B cell (primary cell): ENCODE measurements at regions not wholly inside any gene's neighbourhood (a gene's known extent, or its start where the extent isn't known, plus 50 kb on each side); places are given as distances from the start of the nearest gene placed in this dataset.

Source experiments
- ATAC-seq: fragments of 200-7000 bp; cut with Tn5 transposase; one replicate; pipeline ENCODE4 v1.10.0; 2021; ENCODE audit warnings: low read depth, mild to moderate bottlenecking, moderate number of reproducible peaks, moderate library complexity
- CTCF ChIA-PET: fragments of 350-600 bp; sonication (Branson Sonifier 250); formaldehyde crosslinking; loops from one replicate; lab custom pipeline; 2021; ENCODE audit warnings: antibody characterized with exemption, inconsistent platforms; lab: Charles Lee
- POLR2A ChIA-PET: fragments of 350-600 bp; sonication (Branson Sonifier 250); formaldehyde crosslinking; loops from one replicate; lab custom pipeline; 2021; ENCODE audit warnings: antibody characterized with exemption; lab: Charles Lee
- DNase-seq: peaks from one replicate; pipeline ENCODE4 v3.0.0; 2013
- H2AFZ ChIP-seq: 2 replicates; pipeline ENCODE4 v1.6.1; 2012; ENCODE audit warnings: mild to moderate bottlenecking, low read depth, low read length; ENCODE audit not compliant: insufficient read depth, poor library complexity, severe bottlenecking
- H3K27ac ChIP-seq, 2 donors: 1 replicate in 1 of 2; 2 replicates in 1 of 2; pipeline ENCODE4 v1.5.1; 2012 to 2013; ENCODE audit warnings: low read length in 2 of 2, mild to moderate bottlenecking in 2 of 2, moderate library complexity in 1 of 2
- H3K27me3 ChIP-seq, 4 experiments: fragments of 200-600 bp in 1 of 4; sonication (generic) in 1 of 4; replicated peaks in 1 of 4; 1 replicate in 2 of 4; 2 replicates in 2 of 4; pipeline versions ENCODE4 v1.6.1 to v1.7.0; 2013 to 2016; ENCODE audit warnings: low read length in 3 of 4, mild to moderate bottlenecking in 2 of 4, mixed read lengths in 1 of 4, moderate library complexity in 1 of 4; ENCODE audit not compliant: insufficient read depth in 4 of 4, control insufficient read depth in 3 of 4; ENCODE audit errors: control extremely low read depth in 1 of 4
- H3K36me3 ChIP-seq, 2 experiments: replicated peaks in 1 of 2; 1 replicate in 1 of 2; 2 replicates in 1 of 2; pipeline versions ENCODE4 v1.6.1 to v1.7.1; 2013; ENCODE audit warnings: low read length in 1 of 2; ENCODE audit not compliant: insufficient read depth in 2 of 2, control insufficient read depth in 1 of 2; ENCODE audit errors: control extremely low read depth in 1 of 2, extremely low read depth in 1 of 2
- H3K4me1 ChIP-seq, 2 donors: fragments of 200-600 bp in 1 of 2; sonication (generic) in 1 of 2; 1 replicate in 1 of 2; 2 replicates in 1 of 2; pipeline versions ENCODE4 v1.5.1 to v1.6.1; 2013 to 2017; ENCODE audit warnings: low read length in 2 of 2; ENCODE audit not compliant: control insufficient read depth in 2 of 2, insufficient read depth in 2 of 2
- H3K4me2 ChIP-seq: replicated peaks from 2 replicates; pipeline ENCODE3; 2012; ENCODE audit warnings: mild to moderate bottlenecking, low read depth, low read length; ENCODE audit not compliant: poor library complexity, severe bottlenecking
- H3K4me3 ChIP-seq, 5 experiments: fragments of 200-600 bp in 1 of 5; sonication (generic) in 1 of 5; 1 replicate in 3 of 5; 2 replicates in 2 of 5; pipeline versions ENCODE4 v1.5.1 to v1.7.0; 2011 to 2016; ENCODE audit warnings: low read length in 4 of 5, mild to moderate bottlenecking in 4 of 5, low read depth in 2 of 5, control low read depth in 1 of 5, moderate library complexity in 1 of 5; ENCODE audit not compliant: insufficient read depth in 1 of 5; ENCODE audit errors: control extremely low read depth in 1 of 5, extremely low read depth in 1 of 5
- H3K79me2 ChIP-seq: fragments of 200-600 bp; sonication (generic); one replicate; pipeline ENCODE4 v1.6.0; 2016; ENCODE audit warnings: low read length; ENCODE audit not compliant: control insufficient read depth, insufficient read depth
- H3K9ac ChIP-seq: fragments of 200-600 bp; sonication (generic); 2 replicates; pipeline ENCODE4 v1.6.1; 2017; ENCODE audit warnings: mild to moderate bottlenecking, low read length, moderate library complexity
- H3K9me3 ChIP-seq, 3 donors: one replicate each; pipeline versions ENCODE4 v1.6.1 to v1.7.1; 2013; ENCODE audit warnings: low read length in 2 of 3; ENCODE audit not compliant: control insufficient read depth in 2 of 3, insufficient read depth in 1 of 3; ENCODE audit errors: control extremely low read depth in 1 of 3
- H4K20me1 ChIP-seq: 2 replicates; pipeline ENCODE4 v1.6.0; 2012; ENCODE audit warnings: mild to moderate bottlenecking, low read length; ENCODE audit not compliant: insufficient read depth, control insufficient read depth, poor library complexity, severe bottlenecking
- H3K27ac Mint-ChIP-seq: one replicate; pipeline ENCODE4 v1.8.0; 2021; ENCODE audit warnings: mixed read lengths
- H3K27me3 Mint-ChIP-seq: one replicate; pipeline ENCODE4 v1.8.0; 2021; ENCODE audit warnings: mixed read lengths
- H3K4me1 Mint-ChIP-seq: one replicate; pipeline ENCODE4 v1.8.0; 2021; ENCODE audit warnings: mixed read lengths
- H3K4me3 Mint-ChIP-seq: one replicate; pipeline ENCODE4 v1.8.0; 2021; ENCODE audit warnings: mixed read lengths
- H3K9me3 Mint-ChIP-seq: one replicate; pipeline ENCODE4 v1.8.0; 2022; ENCODE audit warnings: mixed read lengths; ENCODE audit not compliant: insufficient read depth
- CTCF ChIP-seq: fragments of 200-600 bp; IDR thresholded peaks from one replicate; pipeline ENCODE4 v1.8.0; 2022; ENCODE audit warnings: antibody characterized with exemption, mild to moderate bottlenecking
- EZH2 ChIP-seq: IDR thresholded peaks from 2 replicates; pipeline ENCODE4 v1.6.1; 2012; ENCODE audit warnings: borderline replicate concordance, low read depth, mild to moderate bottlenecking, moderate library complexity, low read length; ENCODE audit not compliant: insufficient read depth, poor library complexity, severe bottlenecking
- WGBS: methylation state at CpG from one replicate; pipeline ENCODE4 v1.1.5; 2013; ENCODE audit warnings: missing lambda C conversion rate; ENCODE audit not compliant: insufficient coverage; 5-methylcytosine and 5-hydroxymethylcytosine counted together
- intact Hi-C: fragments of 100-400 bp; cut with micrococcal nuclease; formaldehyde crosslinking; loops from one replicate; pipeline ENCODE4 v1.10.0; 2022

DNA sequence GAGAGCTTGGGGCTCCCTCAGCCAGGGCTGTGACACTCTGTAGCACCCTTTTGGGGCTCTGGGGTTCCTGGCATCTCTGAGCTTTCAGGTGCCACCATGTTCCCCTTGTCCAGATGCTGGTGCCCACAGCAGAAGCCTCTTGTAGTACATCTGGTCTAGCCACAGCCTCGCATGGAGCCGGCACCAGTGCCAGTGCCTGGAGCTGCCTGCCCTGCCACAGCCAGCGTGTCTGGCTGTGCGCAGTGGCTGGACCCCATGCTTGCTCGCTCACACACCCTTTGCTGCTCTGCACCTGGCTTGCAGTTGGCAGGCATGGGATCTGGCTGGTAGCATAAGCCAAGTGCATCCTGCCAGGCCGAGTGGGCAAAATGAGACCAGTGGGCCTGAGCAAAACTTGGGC is 744.8 kb upstream of the GBE1 start:
- Histone ChIP-seq H3K4me1 (no peaks in the 10 kb centered on the region), H3K4me2 (no peak overlapping the region), H2AFZ (no peak overlapping the region), H3K79me2 (no peaks in the 10 kb centered on the region), H3K9me3 (peaks cover 0 to 32% (median 0%) of the 10 kb centered on the region in 3 donors), H3K9ac (no peak overlapping the region), H3K4me3 (no peak overlapping the region), H3K27me3 (no peaks in the 10 kb centered on the region), H3K27ac (no peak overlapping the region), H3K36me3 (no peaks in the 10 kb centered on the region), H4K20me1 (no peaks in the 10 kb centered on the region)
- H3K27me3 Mint-ChIP-seq: no peaks in the 10 kb centered on the region
- TF ChIP-seq CTCF: no peak
- TF ChIP-seq EZH2: no peak
- H3K27ac Mint-ChIP-seq: no peak overlapping the region
- intact Hi-C loops: no loop called here
- POLR2A ChIA-PET: no interaction called here
- H3K9me3 Mint-ChIP-seq: no peaks in the 10 kb centered on the region
- DNase-seq: no peak
- no peak for ATAC-seq
- no peaks in the 10 kb centered on the region for H3K4me1 Mint-ChIP-seq
- CTCF ChIA-PET: no interaction called here
- no peak overlapping the region for H3K4me3 Mint-ChIP-seq
- 90% methylated on average over 6 of the region's 6 CpGs for WGBS

DNA sequence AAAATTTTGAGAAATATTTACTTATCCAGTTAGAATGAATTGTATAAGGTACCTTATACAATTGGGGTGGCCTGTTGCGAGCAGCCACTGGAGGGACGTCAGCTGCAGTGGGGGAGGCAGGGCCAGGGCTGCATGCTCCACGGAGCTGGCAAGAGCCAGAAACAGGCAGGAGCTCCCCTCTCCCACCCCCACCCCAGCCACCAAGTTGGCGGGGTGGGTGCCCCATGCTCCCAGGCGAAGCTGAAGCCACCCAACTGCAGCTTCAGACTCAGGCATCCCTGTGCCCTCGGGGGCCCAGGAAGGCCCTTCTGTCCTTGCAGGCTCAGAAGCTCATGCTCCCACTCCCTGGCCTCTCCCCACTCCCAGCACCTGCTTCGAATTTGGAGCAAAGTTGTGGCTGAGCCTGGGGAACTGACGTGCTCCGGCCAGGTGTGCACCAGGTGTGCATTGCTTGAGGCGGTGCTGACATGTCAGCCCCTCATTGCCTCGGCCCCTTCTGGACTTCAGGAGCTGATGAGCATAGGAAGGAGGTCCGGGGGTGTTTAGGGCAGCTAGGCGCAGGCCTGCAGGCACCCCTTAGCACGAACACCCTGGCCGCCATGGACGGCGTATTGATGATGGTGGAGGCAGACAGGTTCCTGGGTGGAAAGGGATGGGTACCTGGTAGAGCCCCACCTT is 743.8 kb upstream of the GBE1 start:
- DNase-seq: no peak
- Histone ChIP-seq H3K9ac (no peak overlapping the region), H3K27me3 (no peaks in the 10 kb centered on the region), H3K4me1 (no peaks in the 10 kb centered on the region), H2AFZ (no peak overlapping the region), H3K4me3 (no peak overlapping the region), H4K20me1 (no peaks in the 10 kb centered on the region), H3K4me2 (no peak overlapping the region), H3K79me2 (no peaks in the 10 kb centered on the region), H3K27ac (no peak overlapping the region), H3K9me3 (peaks cover 0 to 30% (median 0%) of the 10 kb centered on the region in 3 donors), H3K36me3 (no peaks in the 10 kb centered on the region)
- intact Hi-C loops: no loop called here
- WGBS: 86% methylated on average over 14 of the region's 17 CpGs
- H3K27ac Mint-ChIP-seq: no peak overlapping the region
- no peak for ATAC-seq
- no peak overlapping the region for H3K4me3 Mint-ChIP-seq
- ChIA-PET POLR2A (no interaction called here), CTCF (no interaction called here)
- TF ChIP-seq EZH2 (no peak), CTCF (no peak)
- H3K27me3 Mint-ChIP-seq: no peaks in the 10 kb centered on the region
- no peaks in the 10 kb centered on the region for H3K9me3 Mint-ChIP-seq
- no peaks in the 10 kb centered on the region for H3K4me1 Mint-ChIP-seq
